ENCODE measurements at regions not wholly inside any gene's neighbourhood (a gene's known extent, or its start where the extent isn't known, plus 50 kb on each side); places are given as distances from the start of the nearest gene placed in this dataset.

- Histone ChIP-seq H3K9ac (ENCODE audit: extremely low read depth, low read length, poor library complexity, severe bottlenecking) (no peak overlapping the region), H3K27me3 (ENCODE audit: control insufficient read depth, insufficient read depth, low read length, poor library complexity, severe bottlenecking) (no peaks in the 10 kb centered on the region), H3K36me3 (ENCODE audit: control insufficient read depth, insufficient read depth, low read length) (no peaks in the 10 kb centered on the region), H3K27ac (ENCODE audit: low read depth, low read length) (no peak overlapping the region), H3K4me3 (ENCODE audit: low read length) (no peak overlapping the region), H3K9me3 (ENCODE audit: control insufficient read depth, low read length) (no peaks in the 10 kb centered on the region), H3K4me1 (ENCODE audit: control insufficient read depth, insufficient read depth, low read length) (no peaks in the 10 kb centered on the region)
- no peaks in the 10 kb centered on the region for H3K9me3 Mint-ChIP-seq
- H3K27ac Mint-ChIP-seq: no peak overlapping the region
- no peaks in the 10 kb centered on the region for H3K27me3 Mint-ChIP-seq (ENCODE audit: insufficient read depth)
- H3K4me1 Mint-ChIP-seq: no peaks in the 10 kb centered on the region
- TF ChIP-seq, protein P1, sequence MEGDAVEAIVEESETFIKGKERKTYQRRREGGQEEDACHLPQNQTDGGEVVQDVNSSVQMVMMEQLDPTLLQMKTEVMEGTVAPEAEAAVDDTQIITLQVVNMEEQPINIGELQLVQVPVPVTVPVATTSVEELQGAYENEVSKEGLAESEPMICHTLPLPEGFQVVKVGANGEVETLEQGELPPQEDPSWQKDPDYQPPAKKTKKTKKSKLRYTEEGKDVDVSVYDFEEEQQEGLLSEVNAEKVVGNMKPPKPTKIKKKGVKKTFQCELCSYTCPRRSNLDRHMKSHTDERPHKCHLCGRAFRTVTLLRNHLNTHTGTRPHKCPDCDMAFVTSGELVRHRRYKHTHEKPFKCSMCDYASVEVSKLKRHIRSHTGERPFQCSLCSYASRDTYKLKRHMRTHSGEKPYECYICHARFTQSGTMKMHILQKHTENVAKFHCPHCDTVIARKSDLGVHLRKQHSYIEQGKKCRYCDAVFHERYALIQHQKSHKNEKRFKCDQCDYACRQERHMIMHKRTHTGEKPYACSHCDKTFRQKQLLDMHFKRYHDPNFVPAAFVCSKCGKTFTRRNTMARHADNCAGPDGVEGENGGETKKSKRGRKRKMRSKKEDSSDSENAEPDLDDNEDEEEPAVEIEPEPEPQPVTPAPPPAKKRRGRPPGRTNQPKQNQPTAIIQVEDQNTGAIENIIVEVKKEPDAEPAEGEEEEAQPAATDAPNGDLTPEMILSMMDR (conservative IDR thresholded peaks at IDR 0.05): no peak
- no peaks in the 10 kb centered on the region for H3K36me3 Mint-ChIP-seq (ENCODE audit: low read depth)
- H3K4me3 Mint-ChIP-seq: no peak overlapping the region
- no peak for DNase-seq
- WGBS, 2 experiments (ENCODE audit: insufficient coverage in 1 of 2, insufficient read length in 1 of 2): 86 to 93% methylated on average over 2 to 5 of the region's 5 CpGs
Observed at GRCh38 chr3:89974903-89975519, 867.6 kb downstream of the EPHA3 start.

- Mint-ChIP-seq H3K36me3 (ENCODE audit: low read depth) (no peaks in the 10 kb centered on the region), H3K4me3 (no peak overlapping the region), H3K27me3 (ENCODE audit: insufficient read depth) (no peaks in the 10 kb centered on the region), H3K27ac (no peak overlapping the region), H3K4me1 (no peaks in the 10 kb centered on the region), H3K9me3 (peaks cover 7% of the 10 kb centered on the region)
- Histone ChIP-seq H3K36me3 (ENCODE audit: control insufficient read depth, insufficient read depth, low read length) (no peaks in the 10 kb centered on the region), H3K9me3 (ENCODE audit: control insufficient read depth, low read length) (peaks cover 2% of the 10 kb centered on the region), H3K27ac (ENCODE audit: low read depth, low read length) (no peak overlapping the region), H3K4me3 (ENCODE audit: low read length) (no peak overlapping the region), H3K9ac (ENCODE audit: extremely low read depth, low read length, poor library complexity, severe bottlenecking) (no peak overlapping the region), H3K4me1 (ENCODE audit: control insufficient read depth, insufficient read depth, low read length) (no peaks in the 10 kb centered on the region), H3K27me3 (ENCODE audit: control insufficient read depth, insufficient read depth, low read length, poor library complexity, severe bottlenecking) (no peaks in the 10 kb centered on the region)
- 93% methylated on average over 2 of the region's 2 CpGs; no CpG with 5 or more reads in 1 of the 2 experiments for WGBS, 2 experiments (ENCODE audit: insufficient coverage in 1 of 2, insufficient read length in 1 of 2)
- TF ChIP-seq, protein P1 (conservative IDR thresholded peaks at IDR 0.05): no peak
- no peak for DNase-seq
Observed at GRCh38 chr3:89983449-89983848, 876.0 kb downstream of the EPHA3 start.

DNA sequence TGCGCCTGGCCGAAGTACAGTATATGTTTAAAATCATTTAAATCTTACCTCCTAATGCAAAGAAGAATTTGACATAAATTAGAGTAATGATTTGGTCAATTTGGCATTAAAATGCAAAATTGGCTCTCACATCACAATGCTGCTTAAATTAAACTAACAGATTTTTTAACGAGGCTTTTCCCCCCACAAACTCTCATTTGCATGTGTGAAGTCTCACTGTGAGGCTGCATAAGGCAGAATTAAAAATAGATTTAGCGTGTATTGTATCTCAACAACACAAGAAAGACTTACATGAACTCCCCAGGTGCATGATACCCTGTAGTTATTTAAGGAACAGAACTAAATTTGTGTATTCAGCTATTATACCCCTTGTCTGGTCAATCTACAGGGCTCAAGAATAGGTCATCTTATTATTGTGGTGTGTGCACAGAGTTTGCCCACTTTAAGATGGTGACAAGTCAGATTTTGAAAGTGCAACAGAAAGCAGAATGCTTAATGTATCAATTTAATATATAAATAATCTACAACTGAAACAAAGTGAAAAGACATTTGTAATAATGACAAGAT, 897.9 kb downstream of the EPHA3 start:
- Mint-ChIP-seq H3K4me3 (no peak overlapping the region), H3K36me3 (ENCODE audit: low read depth) (no peaks in the 10 kb centered on the region), H3K27ac (no peak overlapping the region), H3K27me3 (ENCODE audit: insufficient read depth) (no peaks in the 10 kb centered on the region), H3K9me3 (peaks cover 17% of the 10 kb centered on the region), H3K4me1 (peaks cover 3% of the 10 kb centered on the region)
- Histone ChIP-seq H3K36me3 (ENCODE audit: control insufficient read depth, insufficient read depth, low read length) (no peaks in the 10 kb centered on the region), H3K4me1 (ENCODE audit: control insufficient read depth, insufficient read depth, low read length) (no peaks in the 10 kb centered on the region), H3K4me3 (ENCODE audit: low read length) (no peak overlapping the region), H3K27me3 (ENCODE audit: control insufficient read depth, insufficient read depth, low read length, poor library complexity, severe bottlenecking) (no peaks in the 10 kb centered on the region), H3K9ac (ENCODE audit: extremely low read depth, low read length, poor library complexity, severe bottlenecking) (no peak overlapping the region), H3K27ac (ENCODE audit: low read depth, low read length) (no peak overlapping the region), H3K9me3 (ENCODE audit: control insufficient read depth, low read length) (no peaks in the 10 kb centered on the region)
- 97% methylated on average over 2 of the region's 4 CpGs; no CpG with 5 or more reads in 1 of the 2 experiments for WGBS, 2 experiments (ENCODE audit: insufficient coverage in 1 of 2, insufficient read length in 1 of 2)
- no peak for DNase-seq
- TF ChIP-seq, protein P1 (conservative IDR thresholded peaks at IDR 0.05): no peak
